Activated gamma-delta T cell (primary cell): ENCODE measurements at regions not wholly inside any gene's neighbourhood (a gene's known extent, or its start where the extent isn't known, plus 50 kb on each side); places are given as distances from the start of the nearest gene placed in this dataset.

ENCODE experiments used
- DNase-seq: peaks from one replicate; lab custom pipeline; 2025; lab: John Stamatoyannopoulos, UW

DNA sequence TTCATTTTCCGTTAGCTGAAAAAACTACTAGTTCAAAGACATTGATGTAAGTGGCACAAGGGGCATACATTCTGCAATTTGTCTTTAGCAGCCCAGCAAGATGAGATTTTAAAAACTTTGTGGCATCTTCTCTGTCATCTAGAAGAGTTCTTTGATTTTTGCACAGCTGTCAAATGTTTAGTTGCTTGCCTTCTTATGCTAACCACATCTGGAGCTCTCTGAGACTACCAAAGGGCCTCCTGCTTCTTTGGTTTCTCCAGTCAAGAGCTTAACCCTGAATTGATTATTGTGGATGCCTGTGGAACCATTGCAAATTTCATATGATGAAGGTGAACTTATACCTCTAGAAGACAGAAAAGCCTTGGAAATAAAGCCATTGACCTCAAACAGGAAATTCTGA lies 468.7 kb upstream of the RGMA start:
- no peak for DNase-seq

DNA sequence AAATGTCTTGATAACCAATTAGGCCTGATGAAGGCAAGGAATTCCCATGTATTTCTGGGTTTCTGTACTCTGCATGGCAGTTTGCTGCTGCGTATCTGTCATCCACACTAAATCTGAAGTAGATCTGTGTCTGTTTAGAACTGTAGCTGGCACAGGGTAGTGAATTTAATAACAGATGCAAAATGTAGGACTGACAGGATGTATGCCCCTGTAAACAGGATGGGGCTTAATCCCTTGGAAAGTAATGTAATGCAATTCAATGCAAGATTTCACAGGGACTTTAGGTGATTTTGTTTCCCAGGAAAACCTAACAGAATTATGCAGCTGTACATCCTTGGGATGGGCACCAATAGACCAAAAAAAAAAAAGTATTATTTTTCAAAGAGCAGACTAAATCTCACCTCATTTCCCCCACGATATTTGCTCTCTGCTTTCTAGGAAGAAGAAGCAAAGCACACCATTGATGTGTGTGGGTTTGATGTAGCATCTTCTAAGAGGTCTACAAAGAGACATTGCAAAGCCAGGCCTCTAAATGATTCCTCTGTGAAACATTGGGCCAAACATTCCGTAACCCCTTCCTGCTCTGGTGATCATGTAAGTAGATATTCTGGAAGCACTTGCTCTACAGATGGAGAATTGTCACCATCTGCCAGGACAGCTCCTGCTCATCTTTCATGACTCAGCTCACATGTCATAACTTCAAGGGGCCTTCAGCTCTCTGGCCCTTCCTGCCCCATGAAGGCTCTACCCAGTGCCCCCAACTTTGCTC lies 464.3 kb upstream of the RGMA start:
- no peak for DNase-seq

DNA sequence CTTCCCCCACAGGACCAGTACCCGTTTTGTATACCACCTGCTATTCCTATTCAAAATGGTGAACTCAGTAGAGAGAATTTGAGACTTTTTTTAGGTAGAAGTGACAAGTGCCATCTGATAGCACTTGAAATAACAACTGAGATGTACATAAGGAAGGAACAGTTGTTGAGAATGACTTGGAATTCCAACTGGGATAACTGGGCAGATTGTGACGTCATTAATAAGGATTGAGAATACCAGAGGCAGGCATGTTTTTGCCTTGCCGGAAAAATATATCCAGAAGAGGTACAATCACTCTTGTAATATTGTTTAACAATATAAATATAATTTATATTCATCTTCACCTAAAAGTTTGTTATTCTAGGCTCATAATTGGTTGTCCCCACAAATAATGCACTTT lies 454.1 kb upstream of the RGMA start:
- no peak for DNase-seq

DNA sequence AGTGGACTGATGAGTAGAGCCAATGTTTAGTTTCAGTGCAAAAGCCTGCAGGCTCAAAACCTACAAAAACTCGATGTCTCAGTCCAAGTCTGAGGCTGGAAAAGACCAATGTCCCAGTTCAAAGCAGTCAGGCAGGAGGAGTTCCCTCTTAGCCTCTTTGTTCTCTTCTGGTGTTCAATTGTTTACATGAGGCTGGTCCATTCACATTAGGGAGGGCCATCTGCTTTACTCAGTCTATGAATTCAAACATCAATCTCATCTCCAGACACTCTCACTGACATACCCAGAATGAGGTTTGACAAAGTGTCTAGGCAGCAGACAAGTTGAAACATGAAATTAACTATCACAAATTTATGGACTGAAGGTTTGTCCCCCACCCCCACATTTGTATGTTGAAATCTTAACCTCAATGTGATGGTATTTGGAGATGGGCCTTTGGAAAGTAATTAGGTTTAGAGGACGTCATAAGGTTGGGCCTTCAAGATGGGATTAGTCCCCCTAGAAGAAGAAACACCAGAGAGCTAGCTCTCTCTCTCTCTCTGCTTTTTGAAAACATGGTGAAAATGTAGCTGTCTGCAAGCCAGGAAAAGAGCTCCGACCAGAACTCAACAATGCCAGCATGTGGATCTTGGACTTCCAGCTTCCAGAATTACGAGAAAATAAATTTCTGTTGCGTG lies 438.5 kb upstream of the RGMA start:
- no peak for DNase-seq

DNA sequence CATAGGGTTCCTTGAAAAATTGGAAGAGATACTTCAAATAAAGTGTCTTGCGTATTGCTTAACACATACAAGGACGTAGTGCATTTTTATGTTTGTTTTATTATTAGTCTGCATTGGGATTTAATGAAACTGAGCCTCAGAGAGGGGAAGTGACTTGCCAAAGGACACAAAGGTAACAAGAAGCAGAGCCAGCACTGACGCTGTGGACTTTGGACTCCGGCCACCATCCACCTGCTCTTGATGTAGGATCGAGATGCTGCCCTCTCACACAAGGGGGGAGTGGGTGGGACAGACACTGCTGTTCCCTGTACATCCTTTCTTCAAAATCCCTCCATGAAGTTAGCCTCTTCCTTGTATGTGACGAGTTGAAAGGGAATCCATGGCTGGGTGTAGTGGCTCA lies 435.4 kb upstream of the RGMA start:
- no peak for DNase-seq

DNA sequence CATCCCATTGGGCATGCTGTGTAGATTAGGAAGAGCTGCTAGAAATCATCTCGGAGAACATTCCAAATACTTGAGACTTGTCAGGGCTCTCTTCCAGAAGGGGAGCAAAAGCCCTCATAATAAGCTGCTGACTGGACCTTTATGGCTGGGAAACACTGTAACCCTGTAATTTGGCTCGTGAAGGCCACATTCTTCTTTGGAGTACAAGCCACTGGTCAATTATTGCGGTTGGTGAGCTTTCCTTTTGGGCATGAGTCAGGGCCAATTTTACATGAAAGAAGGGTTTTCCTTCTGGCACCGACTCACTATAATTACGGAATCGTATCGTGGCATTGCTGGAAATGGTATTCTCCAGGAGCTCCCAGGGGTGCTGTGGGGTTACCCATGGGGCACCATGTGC lies 434.5 kb upstream of the RGMA start:
- no peak for DNase-seq

DNA sequence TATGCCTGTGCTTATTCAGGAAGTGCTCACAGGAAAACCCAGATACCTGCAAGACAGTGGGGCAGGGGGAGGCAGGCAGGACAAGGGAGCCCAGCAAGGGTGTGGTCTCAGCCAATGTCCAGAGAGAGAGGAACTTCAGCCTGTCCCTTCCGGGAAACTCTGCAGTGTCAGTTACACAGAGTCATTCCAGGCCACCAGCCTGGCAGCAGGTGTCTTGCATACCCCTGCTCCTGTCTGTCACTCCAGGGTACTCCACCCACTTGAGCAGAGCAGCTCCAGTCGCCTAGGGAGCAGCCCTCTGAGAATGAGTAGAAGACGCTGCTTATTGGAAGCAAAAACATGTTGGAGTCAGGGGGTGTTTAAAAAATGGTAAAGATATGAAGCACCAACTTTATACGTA lies 431.2 kb upstream of the RGMA start:
- DNase-seq, result no peak

DNA sequence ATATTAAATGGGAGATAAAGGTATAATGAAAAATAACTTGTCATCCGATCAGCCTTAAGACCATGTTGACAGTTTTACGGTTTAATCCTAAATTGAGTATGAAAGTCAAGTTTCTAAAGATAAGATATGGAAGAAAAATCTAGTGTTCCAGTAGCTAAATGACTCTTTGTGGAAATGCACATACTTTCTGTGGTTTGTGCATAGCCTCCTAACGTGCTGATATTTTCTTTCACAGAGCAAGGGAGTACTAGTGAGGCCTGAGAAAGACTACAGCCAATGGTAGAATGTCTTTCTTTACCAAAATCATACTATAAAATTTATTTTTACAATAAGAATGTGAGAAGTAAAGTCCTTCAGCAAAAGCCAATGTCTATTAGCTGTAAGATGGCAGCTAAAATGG lies 430.6 kb upstream of the RGMA start:
- no peak for DNase-seq

DNA sequence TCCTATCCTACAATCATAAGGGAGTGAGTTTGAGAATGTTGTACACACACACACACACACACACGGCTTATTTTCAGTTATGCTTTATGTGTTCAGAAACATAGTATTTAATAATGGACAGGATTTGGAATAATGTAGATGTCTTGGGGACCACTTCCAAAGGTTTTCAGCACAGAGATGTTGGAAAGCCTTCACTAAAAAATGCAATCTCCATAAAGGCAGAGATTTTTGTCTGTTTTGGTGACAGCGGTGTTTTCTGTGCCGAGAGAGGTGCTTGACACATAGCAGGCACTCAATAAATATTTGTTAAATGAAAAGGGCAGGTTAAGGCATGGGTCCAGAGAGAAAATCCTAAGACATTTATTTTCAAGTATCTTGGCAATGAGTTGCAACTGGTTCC lies 428.2 kb upstream of the RGMA start:
- DNase-seq, result no peak

DNA sequence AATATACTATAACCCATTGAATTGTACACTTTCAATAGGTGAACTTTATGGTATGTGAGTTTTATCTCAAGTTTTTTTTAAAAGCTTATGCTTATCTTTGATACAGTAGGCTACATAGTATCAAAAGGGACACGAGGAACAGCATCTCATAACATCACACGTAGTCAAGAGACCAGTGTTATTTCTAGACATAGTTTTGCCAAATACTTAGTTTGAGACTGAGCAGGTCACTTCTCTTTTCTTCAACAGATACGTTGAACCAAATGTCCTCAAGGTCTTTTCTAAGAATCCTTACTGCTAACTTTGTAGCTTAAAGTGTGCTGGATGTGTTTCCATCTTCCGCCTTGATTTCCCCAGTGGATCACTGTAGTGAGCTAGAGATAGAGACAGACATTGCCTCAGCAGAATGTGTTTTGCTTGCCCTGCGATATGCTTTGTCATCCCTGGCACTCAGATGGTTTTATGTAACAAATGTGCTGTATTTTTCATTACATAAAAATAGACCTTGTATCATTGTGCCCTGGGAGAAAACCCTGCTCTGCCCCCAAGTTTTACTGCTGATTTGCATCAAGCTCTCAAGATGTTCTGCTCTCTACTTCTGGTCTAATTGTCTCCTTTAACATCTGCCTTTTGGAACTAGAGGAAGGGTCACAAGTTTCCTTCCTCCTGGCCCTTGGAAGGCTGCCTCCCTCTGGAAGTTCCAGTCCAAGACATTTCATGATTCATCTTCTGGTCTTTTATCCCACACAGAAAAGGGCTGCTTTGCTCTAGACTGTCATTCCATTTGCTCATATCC lies 426.4 kb upstream of the RGMA start:
- DNase-seq, result no peak

DNA sequence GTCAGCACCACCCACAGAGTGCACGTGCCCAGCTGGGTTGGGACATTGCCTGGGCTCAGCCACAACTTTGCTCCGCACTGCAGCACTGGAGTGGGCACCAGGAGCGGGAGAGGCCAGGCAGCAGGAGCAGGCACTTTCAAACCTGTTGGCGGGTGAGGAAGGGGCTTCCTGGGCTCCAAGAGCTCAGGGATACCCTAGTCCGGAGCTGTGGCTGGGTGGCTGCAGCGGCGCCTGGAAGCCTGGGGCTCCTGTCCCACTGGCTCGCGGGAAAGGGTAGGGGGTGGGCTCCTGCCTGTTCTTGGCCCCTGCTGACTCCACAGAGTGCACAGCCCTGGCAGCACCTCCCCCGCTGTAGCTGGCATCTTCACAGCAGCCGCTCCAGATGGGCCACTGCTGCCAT lies 417.6 kb upstream of the RGMA start:
- DNase-seq, result no peak

DNA sequence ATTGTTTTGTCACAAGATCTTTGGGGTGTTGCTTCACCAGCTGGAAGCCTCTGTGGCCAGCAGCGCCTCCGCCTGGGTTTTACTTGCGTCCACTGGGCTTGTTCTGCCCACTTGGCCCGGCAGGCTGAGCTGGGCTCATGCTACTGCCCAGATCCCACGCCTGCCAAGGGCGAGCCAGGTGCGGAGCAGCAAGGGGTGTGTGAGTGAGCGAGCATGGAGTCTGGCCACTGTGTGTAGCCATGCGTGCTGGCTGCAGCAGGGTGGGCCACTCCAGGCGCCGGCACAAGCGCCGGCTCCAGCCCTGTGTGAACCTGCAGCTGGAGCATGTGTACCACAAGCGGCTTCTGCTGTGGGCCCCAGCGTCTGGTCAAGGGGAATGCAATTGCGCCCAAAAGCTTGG lies 416.5 kb upstream of the RGMA start:
- DNase-seq, result no peak

DNA sequence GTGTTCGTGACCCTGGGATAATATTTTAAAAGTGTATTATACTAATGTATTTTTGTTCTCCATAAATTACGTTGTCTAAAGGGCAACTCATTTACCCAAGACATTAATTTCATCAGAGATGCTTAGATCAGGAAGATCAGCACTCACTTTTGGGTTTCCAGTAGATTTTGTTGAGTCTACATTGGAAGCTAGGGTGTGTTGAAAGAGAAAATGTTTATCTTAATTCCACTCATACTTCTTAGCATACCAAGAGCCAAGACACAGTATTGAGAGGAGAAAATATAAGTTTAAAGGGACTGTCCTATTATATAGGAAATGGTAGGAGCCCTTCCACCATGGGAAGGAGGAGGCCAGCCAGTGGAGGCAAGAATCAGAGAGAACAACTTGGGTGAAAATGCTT lies 412.9 kb upstream of the RGMA start:
- no peak for DNase-seq

DNA sequence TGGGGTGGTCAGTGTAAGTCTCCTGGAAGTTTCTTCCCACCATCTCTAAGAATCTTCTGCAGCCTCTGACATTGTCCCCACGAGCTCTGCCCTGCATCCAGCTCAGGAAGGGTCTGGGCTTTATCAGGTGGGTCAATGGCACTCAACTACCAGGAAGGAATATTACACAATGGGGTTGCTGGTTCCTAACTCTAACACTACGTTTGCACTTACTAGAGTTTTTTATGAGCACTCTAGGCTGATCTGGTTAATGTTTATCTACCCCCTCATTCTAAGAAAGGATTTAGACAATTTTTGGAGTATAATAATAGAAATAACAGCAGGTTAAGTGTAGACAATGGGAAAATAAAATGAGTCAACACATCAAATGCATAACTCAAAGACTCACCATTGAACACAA lies 411.1 kb upstream of the RGMA start:
- no peak for DNase-seq

DNA sequence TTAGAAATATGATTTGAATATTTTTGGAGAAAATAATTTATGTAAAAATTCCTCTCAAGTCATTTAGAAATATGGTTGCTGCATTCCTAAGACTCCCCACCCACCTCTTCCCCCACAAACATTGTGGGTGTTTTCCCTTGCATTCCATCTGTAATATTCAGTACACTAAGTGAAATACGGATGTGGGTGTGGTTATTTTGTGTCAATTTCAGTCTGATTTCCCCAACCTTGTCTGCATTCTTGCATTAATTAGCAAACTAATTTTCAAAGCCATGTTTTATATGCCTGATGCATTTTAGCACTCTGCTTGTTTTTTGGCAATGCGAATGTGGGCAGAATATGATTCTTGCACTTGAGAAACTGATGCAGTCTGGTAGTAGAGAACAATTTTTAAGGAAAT lies 408.3 kb upstream of the RGMA start:
- no peak for DNase-seq

DNA sequence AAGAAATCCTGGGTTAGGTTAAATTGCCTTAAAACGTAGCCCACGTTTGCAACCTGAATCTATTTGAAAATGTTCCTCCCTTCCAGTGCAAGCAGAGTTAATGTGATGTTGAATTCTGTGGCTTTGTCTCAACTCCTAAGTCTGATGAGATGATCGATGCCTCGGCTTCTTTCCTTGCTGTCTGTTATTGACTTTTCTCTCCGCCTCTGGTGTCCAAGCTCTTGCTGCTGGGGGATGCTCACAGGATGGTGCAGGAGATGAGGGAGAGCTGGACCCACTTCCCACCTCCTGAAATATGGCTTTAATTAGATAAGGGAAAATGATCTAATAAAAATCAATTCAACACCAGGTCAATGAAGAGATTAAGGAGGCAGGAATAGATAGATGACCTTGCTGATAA lies 407.9 kb upstream of the RGMA start:
- DNase-seq, result no peak

DNA sequence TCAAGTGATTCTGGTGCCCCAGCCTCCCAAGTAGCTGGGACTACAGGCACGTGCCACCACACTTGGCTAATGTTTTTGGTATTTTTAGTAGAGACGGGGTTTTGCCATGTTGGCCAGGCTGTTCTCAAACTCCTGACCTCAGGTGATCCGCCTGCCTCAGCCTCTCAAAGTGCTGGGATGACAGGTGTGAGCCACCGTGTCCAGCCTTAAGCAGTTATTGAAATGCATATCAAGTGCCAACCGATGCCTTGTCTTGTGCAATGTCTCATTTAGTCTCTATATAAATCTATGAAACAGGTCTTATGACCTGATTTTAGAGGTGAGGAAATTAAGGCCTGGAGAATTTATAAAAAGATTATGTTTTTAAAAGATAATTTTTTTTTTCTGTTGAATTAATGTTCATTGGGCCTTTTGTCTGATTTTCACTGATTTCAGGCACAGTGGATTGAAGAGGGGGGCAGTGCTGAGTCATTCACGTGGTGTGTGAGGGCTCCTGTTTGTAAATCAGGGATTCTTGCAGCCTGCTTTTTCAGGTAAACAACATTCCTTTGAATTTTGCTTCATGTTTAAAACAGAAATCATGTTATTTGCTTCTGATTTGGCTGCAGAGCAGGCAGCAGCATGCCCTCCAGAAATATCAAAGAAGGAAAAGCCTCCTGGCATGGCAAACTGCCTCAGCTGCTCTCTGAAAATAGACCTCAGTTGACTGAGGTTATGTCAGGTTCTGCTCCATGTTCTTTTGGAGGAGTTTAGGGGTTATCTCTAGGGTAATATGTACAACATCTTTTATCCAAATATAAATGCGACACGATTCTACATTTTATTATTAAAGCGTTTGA lies 407.0 kb upstream of the RGMA start:
- no peak for DNase-seq

DNA sequence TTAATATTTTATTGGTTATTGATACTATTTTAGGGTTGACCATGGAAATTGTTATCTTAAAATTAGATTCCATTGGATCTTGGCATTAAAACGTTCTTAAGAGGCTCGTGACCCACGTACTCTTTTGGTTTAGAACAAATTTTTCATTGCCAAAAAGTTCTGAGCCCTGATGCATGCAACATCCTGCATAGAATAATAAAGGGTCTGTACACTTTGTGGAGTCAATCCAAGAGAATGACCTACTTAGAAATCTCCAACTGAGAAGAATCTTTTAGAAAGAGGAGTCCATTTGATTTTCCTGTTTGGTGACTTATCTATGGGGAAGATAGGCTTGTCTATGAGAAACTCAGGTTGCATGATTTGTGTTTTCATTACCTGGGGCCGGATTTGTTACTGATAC lies 404.2 kb upstream of the RGMA start:
- no peak for DNase-seq

DNA sequence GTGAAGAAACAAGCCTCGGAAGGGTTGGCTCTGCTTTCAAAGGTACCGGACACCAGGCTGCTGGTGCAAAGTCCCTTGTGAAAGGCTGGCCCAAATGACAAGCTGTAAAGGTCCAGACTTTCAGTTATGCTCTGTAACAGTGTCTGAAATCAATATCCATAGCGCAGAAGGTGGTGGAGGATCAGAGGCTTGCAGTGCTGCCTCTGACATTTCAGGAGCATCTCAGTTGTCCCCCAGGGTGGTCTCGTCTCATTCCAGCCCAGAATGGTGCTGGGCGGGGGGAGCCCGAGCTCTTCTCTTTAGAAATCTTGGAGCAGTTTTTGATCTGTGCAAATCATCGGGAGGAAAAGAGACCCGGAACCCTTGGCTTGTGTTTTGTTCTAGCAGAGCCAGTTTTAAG lies 402.3 kb upstream of the RGMA start:
- no peak for DNase-seq

DNA sequence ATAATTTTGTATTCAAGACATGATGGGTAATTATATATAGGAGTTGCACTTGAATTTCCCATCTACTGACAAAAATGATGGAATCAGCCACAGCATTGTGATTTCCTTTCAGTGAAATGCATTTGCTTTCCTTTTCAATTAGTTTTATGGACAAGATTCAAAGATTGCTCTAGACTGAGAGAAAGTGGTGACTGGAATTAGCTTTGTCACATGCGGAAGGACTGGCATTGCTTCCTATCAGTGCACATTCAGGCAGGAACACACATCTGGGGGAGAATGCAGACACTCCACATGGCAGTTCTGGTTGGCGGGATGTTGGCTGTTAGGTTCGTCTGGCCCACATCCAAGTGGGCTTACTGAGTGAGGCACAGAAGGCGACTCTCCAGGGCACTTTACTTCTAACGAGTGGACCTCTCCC lies 399.3 kb upstream of the RGMA start:
- no peak for DNase-seq

DNA sequence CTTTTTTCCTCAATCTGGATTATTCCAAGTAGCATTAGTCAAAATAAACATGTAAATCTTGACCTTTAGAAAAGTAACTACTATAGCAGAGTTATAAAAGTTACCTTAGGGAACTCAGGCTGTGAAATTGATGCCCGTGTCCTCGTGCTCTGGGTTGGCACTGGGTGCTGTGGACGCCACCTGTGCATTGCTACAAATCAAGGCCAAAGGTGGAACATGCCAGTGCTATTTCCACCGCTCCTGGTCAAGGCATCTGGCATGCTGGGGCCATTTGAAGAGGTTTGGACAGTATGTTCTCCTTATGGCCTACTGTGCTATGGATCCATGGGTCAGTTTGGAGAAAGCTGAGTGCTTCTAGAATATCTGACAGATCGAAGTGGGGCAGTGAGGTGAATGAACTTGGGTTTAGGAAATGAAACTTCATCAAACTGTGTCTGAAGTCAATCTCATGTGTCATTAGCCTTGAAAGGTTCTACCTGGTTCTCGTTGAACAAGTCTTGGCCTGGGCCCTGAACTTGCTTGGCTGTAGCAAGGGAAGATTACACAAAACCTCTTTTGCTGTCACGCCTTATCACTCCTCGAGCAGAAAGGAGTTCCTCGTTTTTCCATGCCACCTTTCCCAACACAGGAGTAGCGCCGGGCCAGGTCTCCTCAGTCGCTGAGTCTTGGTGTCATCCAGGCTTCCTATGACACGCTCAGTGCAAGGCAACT lies 397.6 kb upstream of the RGMA start:
- no peak for DNase-seq
